Hematopoietic multipotent progenitor cell (in vitro differentiated cells): ENCODE measurements at regions not wholly inside any gene's neighbourhood (a gene's known extent, or its start where the extent isn't known, plus 50 kb on each side); places are given as distances from the start of the nearest gene placed in this dataset.

Experiments
- DNase-seq, 3 donors: peaks; one replicate each; pipeline ENCODE4 v3.0.0-alpha.2; 2011 to 2015; ENCODE audit warnings: low read depth in 2 of 3, low spot score in 2 of 3

DNA sequence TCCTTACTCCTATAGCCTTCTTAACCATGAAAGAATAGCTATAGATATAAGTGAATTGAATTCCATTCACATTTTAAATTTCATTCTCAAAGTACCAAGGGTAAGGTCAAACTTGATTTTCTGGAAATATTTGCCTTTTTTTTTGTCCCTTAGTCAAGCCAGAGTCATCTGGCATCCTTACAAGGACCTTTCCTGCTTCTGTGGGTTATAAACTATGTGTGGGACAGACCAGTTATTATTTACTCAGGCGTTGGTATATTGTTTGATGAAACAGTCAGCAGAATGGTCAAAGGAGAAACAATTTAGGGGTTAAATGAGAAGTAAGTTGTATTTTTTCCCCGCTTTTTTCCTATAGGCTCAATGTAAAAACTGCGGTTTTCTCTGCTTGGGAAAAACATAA is 1103.2 kb upstream of the ZEB2 start:
- no peak for DNase-seq

DNA sequence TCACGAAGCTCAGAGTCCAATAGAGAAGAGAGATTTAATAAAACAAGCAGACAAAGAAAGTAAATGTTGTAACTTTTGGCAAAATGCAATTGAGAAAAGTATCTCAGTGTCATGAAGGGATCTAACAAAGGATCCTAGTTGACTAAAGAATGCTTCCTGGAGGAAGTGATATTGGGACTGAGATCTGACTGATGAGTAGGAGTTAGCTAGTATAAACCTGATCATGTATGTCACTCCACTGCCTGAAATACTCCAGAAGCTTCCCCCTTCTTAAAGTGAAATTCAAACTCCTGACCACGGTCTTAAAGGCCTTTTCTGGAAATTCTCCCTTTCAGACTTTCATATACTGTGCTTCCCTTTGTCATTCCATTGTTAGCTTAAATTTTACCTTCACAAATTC is 1102.4 kb upstream of the ZEB2 start:
- DNase-seq, result no peak

DNA sequence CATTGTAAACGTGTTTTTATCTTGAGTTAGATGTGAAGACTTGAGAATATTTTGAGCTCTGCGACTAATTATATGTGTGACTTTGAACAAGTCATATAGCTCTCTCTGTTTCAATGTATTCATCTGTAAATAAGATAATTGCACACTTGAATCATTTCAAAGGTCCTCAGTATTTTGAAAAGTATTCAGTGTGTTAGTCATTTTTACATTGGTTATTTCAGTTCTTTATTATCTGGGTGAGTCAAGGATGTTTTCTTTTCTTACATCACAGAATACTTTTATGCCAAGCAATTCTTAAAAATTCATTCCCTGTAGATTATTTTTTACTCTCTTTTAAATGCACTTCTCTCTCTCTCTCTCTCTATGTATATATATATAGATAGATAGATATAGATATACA is 1098.0 kb upstream of the ZEB2 start:
- no peak for DNase-seq

DNA sequence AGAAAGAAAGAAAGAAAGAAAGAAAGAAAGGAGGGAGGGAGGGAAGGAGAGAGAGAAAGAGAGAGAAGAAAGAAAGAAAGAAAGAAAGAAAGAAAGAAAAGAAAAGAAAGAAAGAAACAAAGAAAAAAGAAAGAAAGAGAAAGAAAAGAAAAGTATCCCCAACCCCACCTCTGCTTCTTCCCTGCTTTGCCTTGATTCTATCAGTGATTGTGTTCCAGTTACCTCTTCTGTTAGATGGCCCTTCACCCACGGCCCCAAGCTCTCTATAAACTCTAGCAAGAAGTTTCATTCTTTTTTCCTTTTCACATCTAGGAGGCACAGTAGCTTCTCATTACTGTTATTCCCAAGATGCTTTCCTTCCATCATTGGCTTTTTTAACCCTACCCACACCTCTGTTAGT is 1097.5 kb upstream of the ZEB2 start:
- no peak for DNase-seq

DNA sequence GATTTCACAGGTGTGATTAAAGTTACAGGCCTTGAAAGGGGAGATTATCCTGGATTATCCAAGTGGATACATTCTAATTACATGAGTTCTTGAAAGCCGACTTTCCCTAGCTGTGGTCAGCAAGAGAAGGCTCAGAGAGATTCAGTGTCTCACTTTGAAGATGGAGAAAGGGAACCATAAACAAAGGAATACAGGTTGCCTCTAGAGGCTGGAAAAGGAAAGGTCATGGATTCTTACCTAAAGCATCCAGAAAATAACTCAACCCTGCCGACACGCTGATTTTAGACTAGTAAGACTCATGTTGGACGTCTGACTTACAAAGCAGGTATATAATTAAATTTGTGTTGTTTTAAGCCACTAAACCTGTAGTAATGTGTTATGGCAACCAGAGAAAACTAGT is 1095.7 kb upstream of the ZEB2 start:
- DNase-seq, result no peak

DNA sequence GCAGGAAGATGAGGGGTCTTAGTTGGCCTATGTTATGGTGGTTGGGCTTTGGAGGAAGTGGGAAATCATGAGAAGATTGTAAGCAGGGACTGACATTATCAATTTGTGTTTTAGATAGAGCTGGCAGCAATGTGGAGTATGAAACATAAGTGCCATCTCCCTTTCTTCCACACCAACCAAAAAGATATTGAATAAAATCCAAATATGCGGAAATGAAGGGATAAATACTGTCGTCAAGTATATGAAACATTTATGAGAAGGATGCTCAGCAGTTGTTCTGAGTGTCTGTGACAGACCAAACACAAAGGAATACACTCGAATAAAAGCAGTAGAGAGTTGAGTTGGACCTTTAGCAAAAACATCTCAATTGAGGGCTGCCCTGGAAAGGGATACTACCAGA is 1090.0 kb upstream of the ZEB2 start:
- DNase-seq, result no peak

DNA sequence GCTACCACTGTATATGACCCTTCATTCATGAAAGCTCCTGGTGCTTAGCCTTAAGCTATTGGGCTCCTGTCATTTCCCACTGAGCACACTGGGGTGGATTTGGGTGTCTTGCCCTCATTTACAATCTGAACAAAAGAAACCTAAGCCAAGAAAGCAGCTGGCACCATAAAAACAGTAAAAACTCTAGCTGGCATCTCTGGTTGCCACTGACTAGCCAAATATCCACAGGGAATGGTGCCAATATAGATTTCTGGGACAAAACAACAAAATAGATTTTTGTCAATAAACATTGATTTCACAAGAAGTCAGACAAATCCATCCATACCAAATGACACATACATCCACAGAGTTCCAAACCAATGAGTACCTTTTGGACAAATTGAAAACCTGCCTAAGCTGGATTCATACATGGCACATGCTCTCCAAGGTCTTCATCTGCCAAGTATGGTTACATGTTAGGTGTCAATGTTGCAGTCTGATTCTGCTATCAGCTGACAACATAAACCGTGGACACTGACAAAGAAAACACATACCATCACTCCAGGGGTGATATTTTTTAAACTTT is 1081.5 kb upstream of the ZEB2 start:
- no peak for DNase-seq

DNA sequence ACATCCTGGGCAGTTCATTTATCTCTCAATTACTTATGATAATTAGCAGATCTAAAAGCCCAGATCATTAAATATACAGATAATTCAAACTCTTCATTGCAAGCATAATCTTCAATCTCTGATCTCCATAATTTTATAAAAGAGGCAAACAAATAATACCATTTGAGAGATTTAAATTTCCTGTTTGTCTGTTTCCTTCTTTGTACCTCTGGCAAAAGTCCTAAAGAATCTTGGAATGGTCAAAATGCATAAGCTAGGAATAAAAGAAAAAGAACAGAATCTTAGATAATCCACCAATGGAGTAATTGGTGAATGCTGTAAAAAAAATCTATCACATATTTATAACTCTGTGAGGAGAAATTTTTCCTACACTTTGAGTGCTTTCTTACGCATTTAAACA is 1080.9 kb upstream of the ZEB2 start:
- no peak for DNase-seq

DNA sequence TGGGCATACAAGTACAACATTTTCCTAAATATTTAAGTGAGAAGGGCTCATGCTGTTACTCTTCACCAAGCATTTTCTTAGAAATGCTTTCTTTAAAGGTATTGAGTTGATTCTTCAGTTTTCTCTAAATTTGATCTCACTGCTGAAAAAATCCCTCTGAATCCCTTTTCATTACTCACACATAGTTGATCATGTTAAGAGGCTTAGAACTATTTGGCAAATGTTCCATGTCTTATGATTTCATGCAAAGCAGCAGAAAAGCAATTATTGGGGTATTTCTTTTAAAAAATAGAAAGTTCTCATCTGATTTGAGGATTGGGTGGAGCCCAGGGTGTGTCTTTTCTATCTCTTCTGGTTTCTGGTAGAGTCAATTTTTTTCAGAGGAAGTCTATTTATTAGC is 1079.8 kb upstream of the ZEB2 start:
- DNase-seq, result no peak

DNA sequence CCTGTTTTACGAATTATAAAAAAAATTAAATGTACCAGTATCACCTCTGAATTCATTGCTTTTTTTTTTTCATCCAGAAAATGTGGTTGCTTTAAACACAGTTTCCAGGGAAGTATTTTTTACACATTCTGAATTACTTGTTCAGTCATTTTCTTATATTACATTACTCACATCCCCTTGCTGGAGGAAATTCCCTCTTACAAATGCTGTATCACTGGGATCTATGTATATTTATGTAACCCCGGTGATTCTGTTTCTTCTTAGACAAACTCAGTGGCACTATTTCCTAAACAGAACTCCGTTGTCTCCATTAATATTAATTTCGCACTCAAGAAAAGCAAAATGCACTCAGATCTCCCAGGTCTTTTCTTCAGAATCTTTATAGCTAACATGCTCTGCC is 1078.5 kb upstream of the ZEB2 start:
- no peak for DNase-seq

DNA sequence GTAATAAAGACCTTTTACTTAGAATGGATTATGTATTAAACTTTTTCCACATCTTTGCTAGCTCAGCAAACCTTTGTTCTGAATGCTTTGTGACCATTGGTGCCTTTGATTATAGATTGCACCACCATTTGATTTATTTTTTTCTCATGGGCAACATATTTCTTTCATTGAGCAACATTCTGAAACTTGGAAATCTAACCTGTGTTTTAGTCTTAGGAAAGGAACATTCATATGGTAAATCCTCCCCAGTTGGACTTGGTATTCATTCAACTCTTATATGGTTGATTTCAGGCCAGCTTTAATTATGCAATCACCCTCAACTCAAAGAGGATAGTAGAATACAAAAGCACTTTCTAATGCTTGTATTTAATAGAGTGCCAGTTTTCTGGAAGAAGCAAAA is 1077.9 kb upstream of the ZEB2 start:
- DNase-seq, result no peak

DNA sequence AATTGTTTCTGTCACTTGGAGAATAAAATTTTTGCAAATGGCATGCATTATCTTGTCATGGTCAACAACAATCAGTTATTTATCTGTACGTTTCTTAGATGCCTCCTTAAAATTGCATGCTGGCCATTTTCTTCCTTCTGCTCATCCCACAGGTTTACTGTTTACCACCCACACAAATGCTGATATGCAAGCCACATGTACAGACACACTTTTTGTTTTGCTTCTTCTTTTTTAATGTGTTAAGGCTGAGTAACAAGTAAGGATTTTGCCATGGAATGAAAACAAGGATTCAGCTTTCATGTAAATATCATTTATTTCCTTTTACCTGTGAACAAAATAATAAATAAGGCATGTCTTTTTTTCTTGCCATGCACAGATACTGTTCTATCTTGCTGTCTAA is 1077.1 kb upstream of the ZEB2 start:
- DNase-seq, result no peak

DNA sequence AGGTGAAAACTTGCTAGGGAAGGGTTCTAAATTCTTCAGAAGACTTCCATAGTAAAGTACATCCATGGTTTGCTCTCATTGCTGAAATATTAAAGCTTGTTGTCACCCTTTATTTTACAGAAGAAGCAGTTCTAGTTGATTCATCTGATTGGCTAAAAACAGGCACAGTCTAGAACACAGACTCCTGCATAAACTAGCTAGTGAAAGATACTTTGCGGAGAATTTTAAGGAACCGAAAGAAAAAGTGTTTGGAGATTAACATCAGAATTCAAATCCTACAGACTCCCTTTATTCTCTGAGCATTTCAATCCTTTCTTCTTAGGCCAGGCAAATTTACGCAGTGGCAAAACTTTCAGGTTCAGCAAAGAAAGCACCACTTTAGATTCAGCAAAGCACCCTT is 1076.5 kb upstream of the ZEB2 start:
- no peak for DNase-seq

DNA sequence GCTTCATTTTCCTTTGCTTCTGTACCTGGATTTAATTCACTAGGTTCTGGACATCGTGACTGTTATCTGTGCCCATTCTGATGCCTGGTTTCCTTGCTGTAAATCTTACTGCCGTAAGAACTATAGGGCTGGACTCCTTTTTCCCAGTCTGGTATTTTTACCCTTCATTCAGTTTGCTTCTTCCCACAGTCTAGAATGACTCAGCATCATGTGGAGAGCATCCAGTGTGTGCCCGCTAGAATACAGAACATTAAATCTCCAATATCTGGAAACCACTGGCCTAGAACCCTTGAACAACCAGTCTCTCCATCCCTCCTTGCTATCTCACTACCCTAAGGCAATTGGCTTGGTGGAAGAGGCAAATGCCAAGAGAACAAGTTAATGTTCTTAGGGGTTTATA is 1075.4 kb upstream of the ZEB2 start:
- no peak for DNase-seq

DNA sequence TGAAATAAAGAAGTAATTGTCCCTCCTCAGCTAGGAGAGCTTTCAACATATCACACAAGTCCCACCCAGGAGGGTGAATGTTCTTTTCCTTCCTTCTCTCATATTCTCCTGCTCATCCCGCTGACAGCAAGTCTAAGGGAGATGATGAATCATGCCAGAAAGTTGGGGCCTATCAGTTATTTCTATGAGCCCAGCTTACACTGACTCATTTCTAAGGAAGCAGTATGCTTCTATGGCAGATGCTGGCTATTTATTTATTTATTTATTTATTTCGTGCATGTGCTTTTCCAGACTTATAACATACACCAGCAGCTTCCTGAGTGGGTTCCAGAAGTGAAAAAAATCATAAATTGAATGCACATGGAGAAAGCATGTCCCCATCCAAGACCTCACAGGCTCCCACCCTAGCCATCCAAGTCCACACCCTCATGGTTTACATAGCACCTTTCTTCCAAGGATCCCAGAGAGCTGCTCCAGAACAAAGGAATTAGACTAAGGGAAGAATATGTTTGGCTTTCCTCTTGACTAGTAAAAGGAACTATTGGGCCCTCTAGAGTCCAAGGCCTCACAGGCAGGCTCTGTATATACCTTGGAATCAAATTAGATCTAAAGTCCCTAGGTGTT is 1074.2 kb upstream of the ZEB2 start:
- no peak for DNase-seq

DNA sequence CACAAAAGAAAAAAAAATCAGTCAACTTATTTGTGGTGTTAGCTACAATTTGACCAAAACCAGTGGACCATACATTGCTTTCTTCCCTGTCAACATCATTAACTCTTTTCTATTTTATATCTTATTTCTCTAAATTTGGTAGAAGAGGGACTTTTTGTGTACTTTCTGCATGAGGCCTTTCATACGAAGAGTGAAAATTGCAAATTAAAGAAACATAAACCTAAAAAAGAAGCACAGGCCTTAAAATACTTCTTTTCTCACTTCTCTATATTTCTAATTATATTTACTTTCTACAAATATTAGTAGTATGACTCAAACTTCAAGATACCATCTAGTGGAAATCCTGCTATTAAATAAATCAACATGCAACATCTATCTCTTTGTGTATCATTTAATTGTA is 1073.4 kb upstream of the ZEB2 start:
- no peak for DNase-seq

DNA sequence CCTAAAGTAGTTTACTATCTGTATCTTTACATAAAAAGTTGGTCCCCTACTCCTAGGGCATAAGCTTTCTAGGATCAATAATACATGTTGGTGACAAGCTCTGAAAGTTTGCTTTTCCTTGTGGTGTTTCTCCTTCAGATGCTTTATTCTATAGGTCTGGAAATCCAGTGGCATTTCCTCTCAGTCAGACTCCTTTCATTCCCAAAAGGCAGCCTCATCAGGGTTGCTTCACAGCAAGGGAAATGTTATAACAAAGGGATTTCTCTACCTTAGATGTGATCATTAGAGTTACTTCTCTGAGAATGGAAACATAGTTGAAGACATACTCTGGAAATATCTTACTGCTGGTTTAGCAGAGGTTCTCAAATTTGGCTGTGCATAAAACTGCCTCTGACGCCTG is 1072.4 kb upstream of the ZEB2 start:
- DNase-seq, result no peak

DNA sequence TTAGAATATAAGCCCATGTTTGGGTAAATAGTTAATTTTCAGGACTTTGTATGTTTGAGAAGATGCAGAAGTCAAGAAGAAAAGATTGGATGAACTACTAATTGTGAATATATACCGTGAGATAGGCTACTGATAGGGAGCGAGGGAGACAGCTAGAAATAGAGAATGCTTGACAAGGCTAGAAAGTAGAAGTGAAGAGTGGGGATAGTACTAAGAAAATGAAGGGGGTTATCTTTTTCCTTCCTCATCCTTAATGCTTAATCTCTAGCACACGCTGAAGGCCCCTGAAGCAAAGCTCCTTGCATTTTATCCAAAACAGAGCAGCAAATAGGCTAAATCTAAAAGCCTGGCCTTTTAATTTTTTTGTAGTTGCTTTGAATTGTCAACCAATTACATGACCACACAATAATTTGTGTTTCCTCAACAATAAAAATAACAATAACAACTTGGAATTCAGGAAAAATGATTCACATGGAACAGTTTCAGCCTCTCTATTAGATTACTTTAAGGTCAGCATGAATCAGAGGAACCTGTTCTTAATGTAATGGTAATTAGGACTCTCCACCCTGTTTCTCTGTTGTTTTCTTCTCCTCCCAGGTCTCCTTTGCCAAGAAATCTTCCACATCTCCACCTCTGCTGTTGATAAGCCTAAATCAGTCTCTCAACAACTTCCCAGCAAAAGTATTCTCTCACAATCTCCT is 1071.3 kb upstream of the ZEB2 start:
- DNase-seq, result no peak

DNA sequence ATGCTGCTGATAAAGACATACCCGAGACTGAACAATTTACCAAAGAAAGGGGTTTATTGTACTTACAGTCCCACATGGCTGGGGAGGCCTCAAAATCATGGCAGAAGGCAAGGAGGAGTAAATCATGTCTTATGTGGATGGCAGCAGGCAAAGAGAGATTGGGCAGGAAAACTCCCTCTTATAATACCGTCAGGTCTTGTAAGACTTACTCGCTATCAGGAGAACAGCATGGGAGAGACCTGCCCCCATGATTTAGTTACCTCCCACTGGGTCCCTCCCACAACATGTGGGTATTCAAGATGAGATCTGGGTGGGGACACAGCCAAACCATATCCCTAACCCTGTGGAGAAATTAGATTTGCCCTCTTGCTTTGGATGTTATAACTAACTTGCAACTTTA is 1068.0 kb upstream of the ZEB2 start:
- DNase-seq, result no peak

DNA sequence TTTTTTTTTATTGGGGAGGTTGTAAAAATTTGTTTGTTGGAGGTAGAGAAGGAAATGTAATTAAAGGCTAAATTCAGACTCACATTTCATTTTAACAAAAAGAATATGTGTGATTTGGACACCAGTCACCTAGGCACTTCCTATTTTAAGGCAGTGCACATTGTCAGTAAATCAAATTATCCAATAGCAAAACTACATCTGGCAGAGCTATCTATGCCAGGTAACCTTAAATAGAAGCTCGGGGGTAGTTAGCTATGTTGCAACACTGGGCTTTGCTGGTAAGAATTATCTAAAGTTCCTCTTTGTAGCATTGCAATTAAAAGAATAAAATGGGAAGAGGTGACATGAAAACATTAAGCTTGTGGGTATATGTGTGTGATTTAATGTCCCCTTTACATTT is 1064.4 kb upstream of the ZEB2 start:
- peak in 1 of 3 donors; percentile 50 for DNase-seq

DNA sequence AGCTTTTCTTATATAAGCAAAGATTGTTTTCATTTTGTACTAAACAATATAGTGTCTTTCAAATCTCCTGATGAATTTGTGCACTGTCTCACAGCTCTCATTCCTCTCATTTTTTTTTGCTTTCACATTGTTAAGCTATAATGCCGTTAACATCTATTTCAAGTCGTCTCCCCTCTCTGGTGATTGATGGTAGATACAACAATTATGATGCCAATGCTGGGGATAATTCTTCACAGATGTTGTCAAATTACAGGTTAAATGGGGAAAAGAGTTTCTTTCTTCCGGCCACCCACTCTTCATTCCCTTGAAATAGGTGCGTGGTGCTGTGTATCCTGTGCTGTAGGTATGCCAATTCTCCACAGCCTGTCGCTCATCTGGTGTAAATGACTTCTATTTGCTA is 1053.7 kb upstream of the ZEB2 start:
- no peak for DNase-seq

DNA sequence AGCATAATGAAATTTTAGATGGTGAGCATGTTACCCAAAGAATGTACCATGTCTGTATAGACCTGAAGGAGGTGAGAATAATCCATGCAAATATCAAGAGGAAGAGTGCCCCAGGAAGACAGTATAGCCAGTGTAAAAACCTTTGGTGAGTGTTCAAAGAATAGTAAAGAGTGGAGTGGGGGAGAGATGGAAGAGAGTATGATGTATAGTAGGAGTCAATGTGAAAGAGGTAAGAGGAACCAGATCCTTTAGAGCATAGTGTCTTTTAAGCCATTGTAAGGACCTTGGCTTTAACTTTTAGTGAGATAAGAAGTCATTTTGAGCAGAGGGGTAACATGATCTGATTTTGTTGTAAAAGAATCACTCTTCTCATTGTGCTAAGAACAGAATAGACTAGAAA is 1052.3 kb upstream of the ZEB2 start:
- no peak for DNase-seq

DNA sequence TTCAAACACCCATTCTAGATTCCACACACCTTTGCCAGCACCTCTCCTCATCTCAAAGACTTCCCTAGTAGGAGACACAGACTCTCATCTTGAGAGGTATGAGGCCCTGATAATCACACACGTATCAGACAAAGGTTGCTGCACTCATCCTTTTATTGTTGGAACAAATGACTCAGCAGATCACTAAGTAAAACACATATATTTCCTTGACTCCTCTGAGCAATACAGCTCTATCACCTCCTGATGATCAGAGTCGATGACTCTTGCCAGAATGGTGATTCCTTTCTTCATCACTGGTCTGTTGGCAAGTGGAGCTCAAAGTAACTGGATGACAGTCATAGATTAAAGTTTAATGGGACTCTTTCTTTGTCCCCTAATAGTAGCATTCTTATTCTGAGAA is 1049.2 kb upstream of the ZEB2 start:
- no peak for DNase-seq
